Spleen (tissue), 11 donors: ENCODE measurements at regions not wholly inside any gene's neighbourhood (a gene's known extent, or its start where the extent isn't known, plus 50 kb on each side); places are given as distances from the start of the nearest gene placed in this dataset.

Experiments used
- DNase-seq: peaks from one replicate; pipeline ENCODE4 v3.0.0-alpha.2; 2020
- H3K27ac ChIP-seq, 8 donors: fragments of 200-600 bp; sonication (generic) in 7 of 8; 1 replicate in 4 of 8; 2 replicates in 4 of 8; pipeline versions ENCODE4 v1.5.0 to v1.8.0; 2016 to 2021; ENCODE audit warnings: inconsistent platforms in 4 of 8, mild to moderate bottlenecking in 4 of 8, moderate library complexity in 1 of 8
- H3K27me3 ChIP-seq, 7 donors: fragments of 200-600 bp; sonication (generic) in 6 of 7; replicated peaks in 1 of 7; 1 replicate in 4 of 7; 2 replicates in 3 of 7; pipeline versions ENCODE4 v1.5.0 to v1.8.0; 2016 to 2021; ENCODE audit warnings: inconsistent platforms in 3 of 7, mild to moderate bottlenecking in 1 of 7
- H3K36me3 ChIP-seq, 6 donors: fragments of 200-600 bp; sonication (generic) in 5 of 6; 1 replicate in 4 of 6; 2 replicates in 2 of 6; pipeline versions ENCODE4 v1.5.0 to v1.8.0; 2016 to 2021; ENCODE audit warnings: inconsistent platforms in 2 of 6
- H3K4me1 ChIP-seq, 6 donors: fragments of 200-600 bp; sonication (generic) in 5 of 6; 1 replicate in 3 of 6; 2 replicates in 3 of 6; pipeline versions ENCODE4 v1.5.0 to v1.8.0; 2016 to 2021; ENCODE audit warnings: inconsistent platforms in 3 of 6
- H3K4me3 ChIP-seq, 8 donors: fragments of 200-600 bp; sonication (generic) in 7 of 8; 1 replicate in 4 of 8; 2 replicates in 4 of 8; pipeline versions ENCODE4 v1.5.0 to v1.8.0; 2016 to 2021; ENCODE audit warnings: inconsistent platforms in 4 of 8, mild to moderate bottlenecking in 4 of 8, moderate library complexity in 2 of 8
- H3K9me3 ChIP-seq, 8 donors: fragments of 200-600 bp; sonication (generic) in 7 of 8; 1 replicate in 4 of 8; 2 replicates in 4 of 8; pipeline versions ENCODE4 v1.5.0 to v1.8.0; 2016 to 2021; ENCODE audit warnings: inconsistent platforms in 4 of 8
- CTCF ChIP-seq, 11 experiments: fragments of 200-600 bp in 7 of 11; fragments of 450-650 bp in 4 of 11; sonication (generic) in 4 of 11; IDR thresholded peaks in 8 of 11; conservative IDR thresholded peaks in 3 of 11; 1 replicate in 7 of 11; 2 replicates in 4 of 11; pipeline versions ENCODE4 v1.4.0 to v1.8.0; 2016 to 2021; ENCODE audit warnings: antibody characterized with exemption in 11 of 11, inconsistent platforms in 4 of 11, mild to moderate bottlenecking in 1 of 11
- POLR2A ChIP-seq, 3 donors: fragments of 450-650 bp; IDR thresholded peaks; one replicate each; pipeline ENCODE4 v1.5.1; 2017; ENCODE audit warnings: antibody characterized with exemption in 3 of 3, mild to moderate bottlenecking in 1 of 3
- POLR2AphosphoS5 ChIP-seq, 3 donors: sonication (generic); formaldehyde crosslinking; IDR thresholded peaks; one replicate each; pipeline ENCODE4 v1.5.1; 2017; ENCODE audit warnings: antibody characterized with exemption in 3 of 3
- WGBS, 5 donors: extraction: QIAGEN DNeasy Blood & Tissue Kit in 3 of 5; methylation state at CpG; one replicate each; pipeline versions ENCODE4 v1.1.5 to v1.1.7; 2013 to 2018; 5-methylcytosine and 5-hydroxymethylcytosine counted together
- intact Hi-C: fragments of 100-400 bp; cut with DNase I; formaldehyde crosslinking; loops from one replicate; pipeline ENCODE4 v1.15.0; 2023; ENCODE audit warnings: low total_unique reads
- donor health status: healthy with polysubstance abuse.
- donor health status: DM: no; HTN: no; CAD: no; lungs with moderate emphysema.
- donor health status: DM: no; HTN: no; CAD: no.
- donor health status: Bipolar disorder and iron deficiency.
- donor health status: healthy.
- donor health status: DM: no; HTN: no; CAD: no.
- donor health status: DM: yes; HTN: yes; CAD: no.

GRCh38 chr10:30755441-30755953, 125.9 kb upstream of the LYZL2 start:
- no peak overlapping the region for H3K27ac ChIP-seq
- DNase-seq = no peak
- no peaks in the 10 kb centered on the region for H3K36me3 ChIP-seq
- H3K4me3 ChIP-seq = no peak overlapping the region
- intact Hi-C loops = loop anchor here (10.0 kb wide), 1 partner anchor 1049 kb away; no protein-coding TSS in a partner anchor
- TF ChIP-seq POLR2A (IDR thresholded peaks at IDR 0.05) (no peak), CTCF (IDR thresholded peaks at IDR 0.05 in 8 of 11, conservative IDR thresholded peaks at IDR 0.05 in 3 of 11) (no peak), POLR2AphosphoS5 (IDR thresholded peaks at IDR 0.05) (no peak)
- 86 to 95% (median 90%) methylated on average over 6 of the region's 6 CpGs for WGBS, 5 donors
- H3K27me3 ChIP-seq = no peaks in the 10 kb centered on the region
- peaks cover 0 to 11% (median 2%) of the 10 kb centered on the region in 6 donors for H3K4me1 ChIP-seq
- H3K9me3 ChIP-seq = no peaks in the 10 kb centered on the region

- H3K27me3 ChIP-seq = no peaks in the 10 kb centered on the region
- no peak overlapping the region for H3K4me3 ChIP-seq
- intact Hi-C loops = loop anchor here (10.0 kb wide), 1 partner anchor 1052 kb away; no protein-coding TSS in a partner anchor
- no peaks in the 10 kb centered on the region for H3K9me3 ChIP-seq
- no peak overlapping the region for H3K27ac ChIP-seq
- DNase-seq = no peak
- 86 to 94% (median 88%) methylated on average over 6 to 10 of the region's 10 CpGs for WGBS, 5 donors
- peaks cover 0 to 11% (median 2%) of the 10 kb centered on the region in 6 donors for H3K4me1 ChIP-seq
- H3K36me3 ChIP-seq = no peaks in the 10 kb centered on the region
- no peak for TF ChIP-seq CTCF (IDR thresholded peaks at IDR 0.05 in 8 of 11, conservative IDR thresholded peaks at IDR 0.05 in 3 of 11)
- no peak for TF ChIP-seq POLR2A (IDR thresholded peaks at IDR 0.05)
- no peak for TF ChIP-seq POLR2AphosphoS5 (IDR thresholded peaks at IDR 0.05)
Observed at GRCh38 chr10:30752481-30752881, 122.9 kb upstream of the LYZL2 start.

- TF ChIP-seq CTCF (IDR thresholded peaks at IDR 0.05 in 8 of 11, conservative IDR thresholded peaks at IDR 0.05 in 3 of 11) = peak in 5 of 11 experiments; percentile 72 to 94 (median 89)
- TF ChIP-seq POLR2A (IDR thresholded peaks at IDR 0.05) = no peak
- no peak for TF ChIP-seq POLR2AphosphoS5 (IDR thresholded peaks at IDR 0.05)
Observed at GRCh38 chr10:30751678-30752331, 122.3 kb upstream of the LYZL2 start.

GRCh38 chr10:30750971-30751677, 121.6 kb upstream of the LYZL2 start:
- Histone ChIP-seq H3K9me3 (no peaks in the 10 kb centered on the region), H3K27ac (no peak overlapping the region), H3K4me3 (no peak overlapping the region), H3K36me3 (no peaks in the 10 kb centered on the region), H3K4me1 (peaks cover 0 to 15% (median 3%) of the 10 kb centered on the region in 6 donors), H3K27me3 (no peaks in the 10 kb centered on the region)
- intact Hi-C loops = loop anchor here (10.0 kb wide), 1 partner anchor 1054 kb away; no protein-coding TSS in a partner anchor
- DNase-seq = no peak
- TF ChIP-seq POLR2AphosphoS5 (IDR thresholded peaks at IDR 0.05) (no peak), POLR2A (IDR thresholded peaks at IDR 0.05) (no peak), CTCF (IDR thresholded peaks at IDR 0.05 in 8 of 11, conservative IDR thresholded peaks at IDR 0.05 in 3 of 11) (no peak)
- WGBS, 5 donors = 48 to 66% (median 49%) methylated on average over 10 of the region's 10 CpGs

More at GRCh38 chr10:30751678-30752331, 122.3 kb upstream of the LYZL2 start:
- 56 to 90% (median 82%) methylated on average over 14 of the region's 14 CpGs for WGBS, 5 donors
- Histone ChIP-seq H3K9me3 (no peaks in the 10 kb centered on the region), H3K4me1 (peaks cover 0 to 11% (median 2%) of the 10 kb centered on the region in 6 donors), H3K4me3 (no peak overlapping the region), H3K36me3 (no peaks in the 10 kb centered on the region), H3K27me3 (no peaks in the 10 kb centered on the region), H3K27ac (no peak overlapping the region)
- intact Hi-C loops = loop anchor here (10.0 kb wide), 1 partner anchor 1053 kb away; no protein-coding TSS in a partner anchor
- peak; percentile 93 for DNase-seq
